K562 (cell line): ENCODE measurements at regions not wholly inside any gene's neighbourhood (a gene's known extent, or its start where the extent isn't known, plus 50 kb on each side); places are given as distances from the start of the nearest gene placed in this dataset.

Source experiments
- ARID3A ChIP-seq: IDR thresholded peaks from 2 replicates; pipeline ENCODE4 v1.6.1; 2012; ENCODE audit warnings: low read depth, low read length, improper control_type of control experiment, borderline replicate concordance
- ATF2 ChIP-seq: sonication (generic); formaldehyde crosslinking; IDR thresholded peaks from 2 replicates; pipeline ENCODE4 v1.8.1; 2022; ENCODE audit warnings: missing genetic modification reagents
- CXXC5 ChIP-seq: fragments of 250-450 bp; sonication (Bioruptor Pico); IDR thresholded peaks from 2 replicates; pipeline ENCODE4 v1.8.0; 2022; ENCODE audit warnings: inconsistent platforms, mild to moderate bottlenecking, moderate library complexity
- ETV1 ChIP-seq: fragments of 450-650 bp; conservative IDR thresholded peaks from 2 replicates; pipeline ENCODE4 v1.6.1; 2016; ENCODE audit warnings: missing genetic modification characterization, control low read depth, low read depth, missing compliant biosample characterization
- HDAC6 ChIP-seq: IDR thresholded peaks from 2 replicates; pipeline ENCODE4 v1.6.1; 2012; ENCODE audit warnings: low read depth, mild to moderate bottlenecking, control low read depth, inconsistent platforms, low read length, moderate library complexity
- KDM1A ChIP-seq, 2 experiments: fragments of 450-650 bp; IDR thresholded peaks; 2 replicates each; pipeline ENCODE4 v1.6.1; 2016; ENCODE audit warnings: mild to moderate bottlenecking in 2 of 2
- KLF10 ChIP-seq: fragments of 250-450 bp; sonication (Bioruptor Pico); IDR thresholded peaks from 2 replicates; pipeline ENCODE4 v1.6.1; 2021; ENCODE audit warnings: matching md5 sums
- MCM3 ChIP-seq: fragments of 450-650 bp; IDR thresholded peaks from 2 replicates; pipeline ENCODE4 v1.6.1; 2016
- MIER1 ChIP-seq: fragments of 450-650 bp; IDR thresholded peaks from 2 replicates; pipeline ENCODE4 v1.6.1; 2016; ENCODE audit warnings: antibody characterized with exemption, mild to moderate bottlenecking, low read depth
- NR0B1 ChIP-seq: fragments of 450-650 bp; IDR thresholded peaks from one replicate; pipeline ENCODE4 v1.6.1; 2018; ENCODE audit warnings: mild to moderate bottlenecking, moderate library complexity; ENCODE audit not compliant: partially characterized antibody
- NR4A1 ChIP-seq, 2 experiments: fragments of 250-450 bp in 1 of 2; fragments of 450-650 bp in 1 of 2; sonication (Bioruptor Pico) in 1 of 2; IDR thresholded peaks; 2 replicates each; pipeline versions ENCODE4 v1.4.0 to v1.6.1; 2016 to 2020; ENCODE audit warnings: mild to moderate bottlenecking in 2 of 2, missing compliant biosample characterization in 1 of 2, missing genetic modification characterization in 1 of 2, moderate library complexity in 1 of 2
- PHF20 ChIP-seq: fragments of 450-650 bp; IDR thresholded peaks from 2 replicates; pipeline ENCODE4 v1.6.1; 2018; ENCODE audit not compliant: partially characterized antibody
- SMARCE1 ChIP-seq: fragments of 450-650 bp; IDR thresholded peaks from 2 replicates; pipeline ENCODE4 v1.7.1; 2016; ENCODE audit warnings: mild to moderate bottlenecking
- ZC3H11A ChIP-seq: IDR thresholded peaks from 2 replicates; pipeline ENCODE4 v1.6.1; 2012; ENCODE audit warnings: low read depth, low read length, improper control_type of control experiment
- ZNF511 ChIP-seq: sonication (generic); formaldehyde crosslinking; IDR thresholded peaks from 2 replicates; pipeline ENCODE4 v1.8.0; 2022; ENCODE audit warnings: mild to moderate bottlenecking, missing genetic modification reagents
- ZNF764 ChIP-seq: fragments of 250-450 bp; sonication (Bioruptor Pico); IDR thresholded peaks from 2 replicates; pipeline ENCODE4 v1.4.0; 2020; ENCODE audit warnings: low read depth, mild to moderate bottlenecking, moderate library complexity
- TF ChIP-seq, protein P1 (sequence below): fragments of 450-650 bp; IDR thresholded peaks from 2 replicates; pipeline ENCODE4 v1.6.1; 2018; ENCODE audit not compliant: partially characterized antibody
- TF ChIP-seq, protein P2 (sequence below): fragments of 450-650 bp; IDR thresholded peaks from 2 replicates; pipeline ENCODE4 v1.7.0; 2016; ENCODE audit warnings: borderline replicate concordance

GRCh38 chr6:27688014-27688586 lies 215.2 kb upstream of the ZNF184 start (continued):
- peak; percentile 98 for TF ChIP-seq ARID3A
- no peak for TF ChIP-seq MIER1
- TF ChIP-seq ETV1 (tag) = peak; percentile 87
- TF ChIP-seq, protein P1, sequence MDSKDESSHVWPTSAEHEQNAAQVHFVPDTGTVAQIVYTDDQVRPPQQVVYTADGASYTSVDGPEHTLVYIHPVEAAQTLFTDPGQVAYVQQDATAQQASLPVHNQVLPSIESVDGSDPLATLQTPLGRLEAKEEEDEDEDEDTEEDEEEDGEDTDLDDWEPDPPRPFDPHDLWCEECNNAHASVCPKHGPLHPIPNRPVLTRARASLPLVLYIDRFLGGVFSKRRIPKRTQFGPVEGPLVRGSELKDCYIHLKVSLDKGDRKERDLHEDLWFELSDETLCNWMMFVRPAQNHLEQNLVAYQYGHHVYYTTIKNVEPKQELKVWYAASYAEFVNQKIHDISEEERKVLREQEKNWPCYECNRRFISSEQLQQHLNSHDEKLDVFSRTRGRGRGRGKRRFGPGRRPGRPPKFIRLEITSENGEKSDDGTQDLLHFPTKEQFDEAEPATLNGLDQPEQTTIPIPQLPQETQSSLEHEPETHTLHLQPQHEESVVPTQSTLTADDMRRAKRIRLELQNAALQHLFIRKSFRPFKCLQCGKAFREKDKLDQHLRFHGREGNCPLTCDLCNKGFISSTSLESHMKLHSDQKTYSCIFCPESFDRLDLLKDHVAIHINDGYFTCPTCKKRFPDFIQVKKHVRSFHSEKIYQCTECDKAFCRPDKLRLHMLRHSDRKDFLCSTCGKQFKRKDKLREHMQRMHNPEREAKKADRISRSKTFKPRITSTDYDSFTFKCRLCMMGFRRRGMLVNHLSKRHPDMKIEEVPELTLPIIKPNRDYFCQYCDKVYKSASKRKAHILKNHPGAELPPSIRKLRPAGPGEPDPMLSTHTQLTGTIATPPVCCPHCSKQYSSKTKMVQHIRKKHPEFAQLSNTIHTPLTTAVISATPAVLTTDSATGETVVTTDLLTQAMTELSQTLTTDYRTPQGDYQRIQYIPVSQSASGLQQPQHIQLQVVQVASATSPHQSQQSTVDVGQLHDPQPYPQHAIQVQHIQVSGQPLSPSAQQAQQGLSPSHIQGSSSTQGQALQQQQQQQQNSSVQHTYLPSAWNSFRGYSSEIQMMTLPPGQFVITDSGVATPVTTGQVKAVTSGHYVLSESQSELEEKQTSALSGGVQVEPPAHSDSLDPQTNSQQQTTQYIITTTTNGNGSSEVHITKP = peak; percentile 59
- TF ChIP-seq PHF20 = peak; percentile 77
- TF ChIP-seq MCM3 = no peak
- no peak for TF ChIP-seq SMARCE1
- no peak for TF ChIP-seq ATF2
- peak; percentile 84; the same call in 1 of the 2 replicates for TF ChIP-seq ZNF764
- peak; percentile 73; the same call in 1 of the 2 replicates for TF ChIP-seq ZNF511 (CRISPR knock-in tag)
- peak; percentile 79 for TF ChIP-seq CXXC5
- TF ChIP-seq, protein P2, sequence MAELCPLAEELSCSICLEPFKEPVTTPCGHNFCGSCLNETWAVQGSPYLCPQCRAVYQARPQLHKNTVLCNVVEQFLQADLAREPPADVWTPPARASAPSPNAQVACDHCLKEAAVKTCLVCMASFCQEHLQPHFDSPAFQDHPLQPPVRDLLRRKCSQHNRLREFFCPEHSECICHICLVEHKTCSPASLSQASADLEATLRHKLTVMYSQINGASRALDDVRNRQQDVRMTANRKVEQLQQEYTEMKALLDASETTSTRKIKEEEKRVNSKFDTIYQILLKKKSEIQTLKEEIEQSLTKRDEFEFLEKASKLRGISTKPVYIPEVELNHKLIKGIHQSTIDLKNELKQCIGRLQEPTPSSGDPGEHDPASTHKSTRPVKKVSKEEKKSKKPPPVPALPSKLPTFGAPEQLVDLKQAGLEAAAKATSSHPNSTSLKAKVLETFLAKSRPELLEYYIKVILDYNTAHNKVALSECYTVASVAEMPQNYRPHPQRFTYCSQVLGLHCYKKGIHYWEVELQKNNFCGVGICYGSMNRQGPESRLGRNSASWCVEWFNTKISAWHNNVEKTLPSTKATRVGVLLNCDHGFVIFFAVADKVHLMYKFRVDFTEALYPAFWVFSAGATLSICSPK = no peak
- peak; percentile 76; the same call in 1 of the 2 replicates for TF ChIP-seq ZC3H11A
- peak in 1 of 2 experiments; percentile 82; a peak in 3 of 4 replicates for TF ChIP-seq KDM1A (IDR thresholded peaks at IDR 0.05)
- no peak for TF ChIP-seq NR4A1 (CRISPR knock-in tag; IDR thresholded peaks at IDR 0.05)
- no peak for TF ChIP-seq NR4A1 (tag; IDR thresholded peaks at IDR 0.05)
- TF ChIP-seq HDAC6 = no peak
- TF ChIP-seq NR0B1 = no peak
- no peak for TF ChIP-seq KLF10 (CRISPR knock-in tag)
